IMR-90 (cell line): ENCODE measurements at regions not wholly inside any gene's neighbourhood (a gene's known extent, or its start where the extent isn't known, plus 50 kb on each side); places are given as distances from the start of the nearest gene placed in this dataset.
A peak's percentile ranks its signal among the peaks of the same experiment; 100 is the strongest.

Experiments used
- ATAC-seq: fragments of 200-7000 bp; cut with Tn5 transposase; 2 replicates; pipeline ENCODE4 v1.9.1; 2020; ENCODE audit warnings: low read depth, mild to moderate bottlenecking, moderate library complexity
- BruUV-seq: library from RNA; stranded (reverse); fragments of 400-500 nt; replicated peaks from 2 replicates; lab custom pipeline; 2021; lab: Mats Ljungman, UMichigan
- CTCF ChIA-PET: fragments of 300-600 bp; formaldehyde crosslinking; extraction: SDS; loops from one replicate; lab custom pipeline; 2021; ENCODE audit warnings: antibody characterized with exemption; lab: Yijun Ruan, JAX
- POLR2A ChIA-PET: fragments of 300-600 bp; sonication (Branson Sonifier 250); formaldehyde crosslinking; loops from one replicate; lab custom pipeline; 2022; ENCODE audit warnings: antibody characterized with exemption; ENCODE audit not compliant: unreplicated experiment; lab: Charles Lee
- DNase-seq: peaks from one replicate; pipeline ENCODE4 v3.0.0; 2013
- H2AFZ ChIP-seq: replicated peaks from 2 replicates; pipeline ENCODE3; 2013; ENCODE audit warnings: low read length, mild to moderate bottlenecking; ENCODE audit not compliant: poor library complexity
- H2AK5ac ChIP-seq: 2 replicates; pipeline ENCODE4 v1.6.1; 2013; ENCODE audit warnings: low read depth, low read length, inconsistent platforms
- H2AK9ac ChIP-seq: replicated peaks from 2 replicates; pipeline ENCODE3; 2013; ENCODE audit warnings: mild to moderate bottlenecking, low read depth, low read length, moderate library complexity; ENCODE audit not compliant: poor library complexity
- H2BK120ac ChIP-seq: 2 replicates; pipeline ENCODE4 v1.6.1; 2013; ENCODE audit warnings: low read depth, low read length, inconsistent platforms
- H2BK15ac ChIP-seq: 3 replicates; pipeline ENCODE4 v1.6.1; 2013; ENCODE audit warnings: low read depth, low read length, inconsistent platforms
- H2BK20ac ChIP-seq: 2 replicates; pipeline ENCODE4 v1.6.1; 2013; ENCODE audit warnings: low read depth, mild to moderate bottlenecking, inconsistent platforms, low read length, moderate library complexity
- H2BK5ac ChIP-seq: 2 replicates; pipeline ENCODE4 v1.6.1; 2013; ENCODE audit warnings: mild to moderate bottlenecking, low read depth, low read length, inconsistent platforms; ENCODE audit not compliant: poor library complexity, severe bottlenecking
- H3K14ac ChIP-seq: replicated peaks from 2 replicates; pipeline ENCODE4 v1.6.1; 2013; ENCODE audit warnings: low read depth, low read length, inconsistent platforms
- H3K18ac ChIP-seq: 2 replicates; pipeline ENCODE4 v1.6.1; 2013; ENCODE audit warnings: low read depth, low read length, control low read depth
- H3K23ac ChIP-seq: 2 replicates; pipeline ENCODE4 v1.6.1; 2013; ENCODE audit warnings: low read depth, low read length, inconsistent platforms
- H3K27ac ChIP-seq: 2 replicates; pipeline ENCODE4 v1.5.1; 2013; ENCODE audit warnings: mild to moderate bottlenecking, control low read depth, low read length; ENCODE audit not compliant: insufficient read depth
- H3K27me3 ChIP-seq: 2 replicates; pipeline ENCODE4 v1.6.1; 2013; ENCODE audit warnings: low read length; ENCODE audit not compliant: control insufficient read depth, insufficient read depth
- H3K36me3 ChIP-seq: 2 replicates; pipeline ENCODE4 v1.6.1; 2013; ENCODE audit warnings: low read length, mixed read lengths; ENCODE audit not compliant: control insufficient read depth, insufficient read depth
- H3K4ac ChIP-seq: 2 replicates; pipeline ENCODE4 v1.6.1; 2013; ENCODE audit warnings: low read depth, low read length, inconsistent platforms
- H3K4me1 ChIP-seq: 2 replicates; pipeline ENCODE4 v1.6.1; 2013; ENCODE audit warnings: low read length, mixed read lengths; ENCODE audit not compliant: control insufficient read depth, insufficient read depth
- H3K4me2 ChIP-seq: 2 replicates; pipeline ENCODE4 v1.6.1; 2013; ENCODE audit warnings: low read depth, mild to moderate bottlenecking, control low read depth, low read length, moderate library complexity
- H3K4me3 ChIP-seq: 2 replicates; pipeline ENCODE4 v1.5.1; 2013; ENCODE audit warnings: low read depth, mild to moderate bottlenecking, control low read depth, low read length, moderate library complexity; ENCODE audit not compliant: insufficient read depth
- H3K56ac ChIP-seq: 2 replicates; pipeline ENCODE4 v1.6.1; 2013; ENCODE audit warnings: low read length, inconsistent platforms; ENCODE audit not compliant: insufficient read depth; ENCODE audit errors: extremely low read depth
- H3K79me1 ChIP-seq, 2 experiments: 2 replicates each; pipeline ENCODE4 v1.6.1; 2013; ENCODE audit warnings: low read length in 2 of 2, inconsistent platforms in 1 of 2, low read depth in 1 of 2
- H3K9ac ChIP-seq: 2 replicates; pipeline ENCODE4 v1.6.1; 2013; ENCODE audit warnings: low read depth, low read length, control low read depth
- H3K9me1 ChIP-seq: 2 replicates; pipeline ENCODE4 v1.6.1; 2013; ENCODE audit warnings: low read length, inconsistent platforms; ENCODE audit not compliant: insufficient read depth
- H3K9me3 ChIP-seq: 2 replicates; pipeline ENCODE4 v1.6.1; 2013; ENCODE audit warnings: low read length; ENCODE audit not compliant: control insufficient read depth, insufficient read depth
- H4K20me1 ChIP-seq: 2 replicates; pipeline ENCODE4 v1.6.1; 2013; ENCODE audit warnings: low read length, inconsistent platforms; ENCODE audit not compliant: insufficient read depth
- H4K5ac ChIP-seq: 2 replicates; pipeline ENCODE4 v1.6.1; 2013; ENCODE audit warnings: mild to moderate bottlenecking, low read depth, low read length, control low read depth
- H4K8ac ChIP-seq, 2 experiments: 2 replicates each; pipeline ENCODE4 v1.6.1; 2013; ENCODE audit warnings: low read depth in 2 of 2, low read length in 2 of 2, control low read depth in 1 of 2, inconsistent platforms in 1 of 2
- H4K91ac ChIP-seq: 2 replicates; pipeline ENCODE4 v1.6.1; 2013; ENCODE audit warnings: low read depth, low read length, inconsistent platforms; ENCODE audit not compliant: insufficient read depth
- BHLHE40 ChIP-seq: fragments of 150-350 bp; IDR thresholded peaks from 2 replicates; pipeline ENCODE4 v1.6.1; 2016; ENCODE audit warnings: mild to moderate bottlenecking, low read depth, low read length
- CEBPB ChIP-seq: IDR thresholded peaks from 2 replicates; pipeline ENCODE4 v1.6.1; 2012; ENCODE audit warnings: low read depth, low read length, improper control_type of control experiment
- MAFK ChIP-seq: IDR thresholded peaks from 2 replicates; pipeline ENCODE4 v1.6.1; 2012; ENCODE audit warnings: low read depth, low read length, improper control_type of control experiment
- MAZ ChIP-seq: IDR thresholded peaks from 2 replicates; pipeline ENCODE4 v1.6.1; 2012; ENCODE audit warnings: low read depth, mild to moderate bottlenecking, low read length, improper control_type of control experiment, moderate library complexity, borderline replicate concordance
- NFE2L2 ChIP-seq: fragments of 150-350 bp; IDR thresholded peaks from 2 replicates; pipeline ENCODE4 v1.6.1; 2016; ENCODE audit warnings: low read depth, mild to moderate bottlenecking, low read length
- SMC3 ChIP-seq: fragments of 150-350 bp; IDR thresholded peaks from 2 replicates; pipeline ENCODE4 v1.6.1; 2016; ENCODE audit warnings: low read depth, mild to moderate bottlenecking, antibody characterized with exemption, low read length, moderate library complexity
- WGBS, 2 experiments: methylation state at CpG; one replicate each; pipeline versions ENCODE4 v1.1.5 to v1.1.7; 2013; ENCODE audit warnings: missing lambda C conversion rate in 2 of 2; ENCODE audit not compliant: insufficient read length in 1 of 2; ENCODE audit errors: extremely low coverage in 2 of 2; 5-methylcytosine and 5-hydroxymethylcytosine counted together
- dilution Hi-C: fragments of 300-500 bp; cut with HindIII; formaldehyde crosslinking; loops from one replicate; pipeline ENCODE4 v1.14.3; 2018; ENCODE audit warnings: low sequenced_read_pairs; ENCODE audit not compliant: unreplicated experiment
- in situ Hi-C: fragments of 300-500 bp; cut with MboI; formaldehyde crosslinking; loops from 3 replicates; pipeline ENCODE4 v1.14.3; 2019; ENCODE audit warnings: low sequenced_read_pairs, inconsistent platforms, mixed read lengths
- intact Hi-C: fragments of 100-400 bp; cut with micrococcal nuclease; formaldehyde crosslinking; loops from 2 replicates; pipeline ENCODE4 v1.10.0; 2022
- TF ChIP-seq, protein P1 (sequence below): conservative IDR thresholded peaks from 2 replicates; pipeline ENCODE4 v1.5.1; 2012; ENCODE audit warnings: mild to moderate bottlenecking, low read depth, low read length, improper control_type of control experiment
- TF ChIP-seq, protein P2 (sequence below): fragments of 150-350 bp; IDR thresholded peaks from 2 replicates; pipeline ENCODE4 v1.6.1; 2017; ENCODE audit warnings: mild to moderate bottlenecking, antibody characterized with exemption, low read length, low read depth
- TF ChIP-seq, protein P3 (sequence below): fragments of 150-350 bp; IDR thresholded peaks from 2 replicates; pipeline ENCODE4 v1.6.1; 2016; ENCODE audit warnings: low read depth, mild to moderate bottlenecking, low read length, moderate library complexity, borderline replicate concordance

DNA sequence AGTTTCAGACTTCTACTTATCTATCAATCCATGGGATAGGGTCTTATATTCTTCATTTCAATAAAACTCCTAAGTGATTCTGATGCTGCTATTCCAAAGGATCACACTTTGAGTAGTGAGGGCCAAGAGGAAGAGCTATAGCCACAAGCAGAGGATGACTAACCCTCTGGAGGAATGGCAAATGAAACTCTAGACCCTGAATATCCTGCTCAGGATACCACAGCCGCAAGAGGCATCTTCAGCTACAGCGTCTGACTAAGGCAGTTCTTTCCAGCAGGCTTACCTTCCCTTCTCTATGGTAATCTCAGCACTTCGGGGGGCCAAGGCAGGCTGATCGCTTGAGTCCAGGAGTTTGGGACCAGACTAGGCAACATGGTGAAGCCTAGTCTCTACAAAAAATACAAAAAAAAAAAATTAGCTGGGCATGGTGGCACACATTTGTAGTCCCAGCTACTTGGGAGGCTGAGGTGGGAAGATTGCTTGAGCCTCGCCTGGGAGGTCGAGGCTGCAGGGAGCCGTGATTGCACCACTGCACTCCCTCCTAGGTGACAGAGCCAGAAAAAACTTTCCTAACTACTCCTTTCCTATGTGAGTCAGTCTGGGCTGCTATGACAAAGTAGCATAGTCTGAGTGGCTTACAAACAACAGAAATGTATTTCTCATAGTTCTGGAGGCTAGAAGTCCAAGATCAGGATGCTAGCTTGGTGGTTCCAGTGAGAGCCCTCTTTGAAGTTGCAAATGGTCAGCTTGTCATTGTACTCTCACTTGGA is 371.9 kb downstream of the IRS1 start (continued):
- TF ChIP-seq, protein P1, sequence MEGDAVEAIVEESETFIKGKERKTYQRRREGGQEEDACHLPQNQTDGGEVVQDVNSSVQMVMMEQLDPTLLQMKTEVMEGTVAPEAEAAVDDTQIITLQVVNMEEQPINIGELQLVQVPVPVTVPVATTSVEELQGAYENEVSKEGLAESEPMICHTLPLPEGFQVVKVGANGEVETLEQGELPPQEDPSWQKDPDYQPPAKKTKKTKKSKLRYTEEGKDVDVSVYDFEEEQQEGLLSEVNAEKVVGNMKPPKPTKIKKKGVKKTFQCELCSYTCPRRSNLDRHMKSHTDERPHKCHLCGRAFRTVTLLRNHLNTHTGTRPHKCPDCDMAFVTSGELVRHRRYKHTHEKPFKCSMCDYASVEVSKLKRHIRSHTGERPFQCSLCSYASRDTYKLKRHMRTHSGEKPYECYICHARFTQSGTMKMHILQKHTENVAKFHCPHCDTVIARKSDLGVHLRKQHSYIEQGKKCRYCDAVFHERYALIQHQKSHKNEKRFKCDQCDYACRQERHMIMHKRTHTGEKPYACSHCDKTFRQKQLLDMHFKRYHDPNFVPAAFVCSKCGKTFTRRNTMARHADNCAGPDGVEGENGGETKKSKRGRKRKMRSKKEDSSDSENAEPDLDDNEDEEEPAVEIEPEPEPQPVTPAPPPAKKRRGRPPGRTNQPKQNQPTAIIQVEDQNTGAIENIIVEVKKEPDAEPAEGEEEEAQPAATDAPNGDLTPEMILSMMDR = peak; percentile 20; the same call in 1 of the 2 replicates

DNA sequence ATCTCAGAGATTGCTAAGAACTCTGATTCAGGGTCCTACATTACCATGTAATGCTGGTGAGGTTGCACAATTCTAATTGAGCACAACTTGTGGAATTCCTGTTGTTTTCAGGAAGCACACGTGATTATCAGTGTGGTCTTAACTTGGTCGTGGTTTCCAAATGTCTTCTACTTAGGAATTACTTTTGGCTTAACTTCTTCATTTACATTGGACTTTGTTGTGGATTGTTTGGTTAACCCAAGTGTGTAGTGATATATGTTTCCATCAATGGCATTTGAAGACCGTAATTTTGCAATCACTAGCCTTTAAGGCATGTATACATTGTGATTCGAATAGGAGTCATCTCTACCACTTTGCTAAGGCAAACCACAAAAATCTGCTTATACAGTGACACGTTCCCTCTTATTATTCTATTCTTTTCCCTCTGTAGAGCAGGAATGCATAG is 373.3 kb downstream of the IRS1 start:
- BruUV-seq = no TSS peak
- ChIA-PET POLR2A (interaction anchor here (0.6 to 0.7 kb wide), 2 partner anchors 57 to 119 kb away, joined by 4 read pairs; no protein-coding TSS in a partner anchor), CTCF (interaction anchor here (0.6 to 1.0 kb wide), 2 partner anchors 20 to 329 kb away, joined by 3 to 5 read pairs; no protein-coding TSS in a partner anchor)
- H4K8ac ChIP-seq = peak overlapping the region in 1 of 2 experiments; percentile 98; a peak in 1 of 4 replicates
- H3K9me1 ChIP-seq = peaks cover 10% of the 10 kb centered on the region
- no peak overlapping the region for H2AK9ac ChIP-seq
- H3K9me3 ChIP-seq = no peaks in the 10 kb centered on the region
- WGBS, 2 experiments = 0% methylated on average over 1 of the region's 5 CpGs; no CpG with 5 or more reads in 1 of the 2 experiments
- H3K14ac ChIP-seq = no peak overlapping the region
- no peak overlapping the region for H2BK15ac ChIP-seq
- H3K27me3 ChIP-seq = no peaks in the 10 kb centered on the region
- peak overlapping the region; percentile 99 for H2BK5ac ChIP-seq
- in situ Hi-C loops (no loop called here), dilution Hi-C loops (no loop called here), intact Hi-C loops (loop anchor here (1.0 to 10.0 kb wide), 12 partner anchors 52 to 756 kb away; no protein-coding TSS in a partner anchor)
- peak overlapping the region; percentile 53; the same call in 1 of the 2 replicates for H3K4ac ChIP-seq
- H4K20me1 ChIP-seq = no peaks in the 10 kb centered on the region
- H3K9ac ChIP-seq = no peak overlapping the region
- ATAC-seq (peak; percentile 59), DNase-seq (peak; percentile 99)
- no peak overlapping the region for H2AFZ ChIP-seq
- no peak overlapping the region for H3K27ac ChIP-seq
- H2BK120ac ChIP-seq = peak overlapping the region; percentile 100
- no peak overlapping the region; the same call in 1 of the 2 replicates for H3K18ac ChIP-seq
- H4K5ac ChIP-seq = no peak overlapping the region
- H3K56ac ChIP-seq = no peak overlapping the region; the same call in none of the 2 replicates
- H3K23ac ChIP-seq = no peak overlapping the region
- H2BK20ac ChIP-seq = no peak overlapping the region
- H3K4me1 ChIP-seq = peaks cover 31% of the 10 kb centered on the region
- H3K4me3 ChIP-seq = no peak overlapping the region
- H3K36me3 ChIP-seq = no peaks in the 10 kb centered on the region
- no peak overlapping the region for H4K91ac ChIP-seq
- TF ChIP-seq MAFK = 0 out of 2 replicates have a peak, but pooled peaks have one; percentile 38
- peak; percentile 98 for TF ChIP-seq CEBPB
- TF ChIP-seq NFE2L2 = 0 out of 2 replicates have a peak, but pooled peaks have one; percentile 0
- peak; percentile 95 for TF ChIP-seq BHLHE40
- TF ChIP-seq, protein P2, sequence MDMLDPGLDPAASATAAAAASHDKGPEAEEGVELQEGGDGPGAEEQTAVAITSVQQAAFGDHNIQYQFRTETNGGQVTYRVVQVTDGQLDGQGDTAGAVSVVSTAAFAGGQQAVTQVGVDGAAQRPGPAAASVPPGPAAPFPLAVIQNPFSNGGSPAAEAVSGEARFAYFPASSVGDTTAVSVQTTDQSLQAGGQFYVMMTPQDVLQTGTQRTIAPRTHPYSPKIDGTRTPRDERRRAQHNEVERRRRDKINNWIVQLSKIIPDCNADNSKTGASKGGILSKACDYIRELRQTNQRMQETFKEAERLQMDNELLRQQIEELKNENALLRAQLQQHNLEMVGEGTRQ = peak; percentile 89
- TF ChIP-seq SMC3 = peak; percentile 26; the same call in 1 of the 2 replicates
- TF ChIP-seq, protein P3, sequence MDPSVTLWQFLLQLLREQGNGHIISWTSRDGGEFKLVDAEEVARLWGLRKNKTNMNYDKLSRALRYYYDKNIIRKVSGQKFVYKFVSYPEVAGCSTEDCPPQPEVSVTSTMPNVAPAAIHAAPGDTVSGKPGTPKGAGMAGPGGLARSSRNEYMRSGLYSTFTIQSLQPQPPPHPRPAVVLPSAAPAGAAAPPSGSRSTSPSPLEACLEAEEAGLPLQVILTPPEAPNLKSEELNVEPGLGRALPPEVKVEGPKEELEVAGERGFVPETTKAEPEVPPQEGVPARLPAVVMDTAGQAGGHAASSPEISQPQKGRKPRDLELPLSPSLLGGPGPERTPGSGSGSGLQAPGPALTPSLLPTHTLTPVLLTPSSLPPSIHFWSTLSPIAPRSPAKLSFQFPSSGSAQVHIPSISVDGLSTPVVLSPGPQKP = no peak
- TF ChIP-seq MAZ = no peak
- H2AK5ac ChIP-seq = no peak overlapping the region
- no peak overlapping the region for H3K4me2 ChIP-seq
- peaks cover 9 to 22% of the 10 kb centered on the region in 2 experiments for H3K79me1 ChIP-seq
